GM12878 (cell line): ENCODE measurements at regions not wholly inside any gene's neighbourhood (a gene's known extent, or its start where the extent isn't known, plus 50 kb on each side); places are given as distances from the start of the nearest gene placed in this dataset.

ENCODE experiments used
- ATAC-seq: fragments of 200-7000 bp; cut with Tn5 transposase; 3 replicates; pipeline ENCODE4 v1.9.1; 2020; ENCODE audit warnings: mild to moderate bottlenecking, moderate library complexity
- BruUV-seq: library from RNA; stranded (reverse); fragments of 400-500 nt; replicated peaks from 2 replicates; lab custom pipeline; 2021; lab: Mats Ljungman, UMichigan
- CTCF ChIA-PET: fragments of 300-600 bp; sonication (Branson Sonifier 250); formaldehyde crosslinking; extraction: SDS; loops from one replicate; lab custom pipeline; 2021; ENCODE audit warnings: inconsistent platforms; lab: Yijun Ruan, JAX
- POLR2A ChIA-PET: fragments of 350-600 bp; formaldehyde crosslinking; extraction: SDS; loops from one replicate; lab custom pipeline; 2021; ENCODE audit warnings: inconsistent platforms; lab: Charles Lee
- RAD21 ChIA-PET: fragments of 300-600 bp; sonication (Branson Sonifier 250); formaldehyde crosslinking; loops from one replicate; lab custom pipeline; 2023; ENCODE audit warnings: antibody characterized with exemption; ENCODE audit not compliant: unreplicated experiment; lab: Charles Lee
- SMC1A ChIA-PET: fragments of 300-600 bp; sonication (Branson Sonifier 250); formaldehyde crosslinking; loops from one replicate; lab custom pipeline; 2023; ENCODE audit not compliant: unreplicated experiment, uncharacterized antibody; lab: Charles Lee
- DNase-seq: peaks from one replicate; pipeline ENCODE4 v3.0.0-alpha.2; 2011; ENCODE audit warnings: low read depth, low spot score
- FAIRE-seq: peaks from 3 replicates; lab custom pipeline; 2011; peaks lifted over from hg19 to GRCh38; lab: Jason Lieb, UNC
- H2AFZ ChIP-seq: 2 replicates; pipeline ENCODE4 v1.6.0; 2011; ENCODE audit warnings: low read depth, low read length, control low read depth; ENCODE audit not compliant: control insufficient read depth
- H3K27ac ChIP-seq: 2 replicates; pipeline ENCODE4 v1.5.1; 2011; ENCODE audit warnings: control low read depth; ENCODE audit not compliant: control insufficient read depth, insufficient read depth
- H3K27me3 ChIP-seq, 2 experiments: replicated peaks in 1 of 2; 2 replicates each; pipeline versions ENCODE4 v1.6.0 to v1.6.1; 2011; ENCODE audit warnings: low read length in 1 of 2; ENCODE audit not compliant: control insufficient read depth in 2 of 2, insufficient read depth in 2 of 2
- H3K36me3 ChIP-seq, 2 experiments: 2 replicates each; pipeline ENCODE4 v1.5.1; 2011; ENCODE audit warnings: low read length in 1 of 2; ENCODE audit not compliant: control insufficient read depth in 2 of 2, insufficient read depth in 2 of 2
- H3K4me1 ChIP-seq: 2 replicates; pipeline ENCODE4 v1.6.1; 2011; ENCODE audit warnings: mild to moderate bottlenecking, low read length, moderate library complexity, mixed read lengths; ENCODE audit not compliant: control insufficient read depth, insufficient read depth
- H3K4me2 ChIP-seq: 2 replicates; pipeline ENCODE4 v1.6.0; 2011; ENCODE audit warnings: control low read depth; ENCODE audit not compliant: control insufficient read depth, insufficient read depth
- H3K4me3 ChIP-seq: fragments of 200-600 bp; sonication (generic); 2 replicates; pipeline ENCODE4 v1.5.1; 2016
- H3K79me2 ChIP-seq: 2 replicates; pipeline ENCODE4 v1.6.0; 2011; ENCODE audit warnings: low read length; ENCODE audit not compliant: control insufficient read depth, insufficient read depth
- H3K9ac ChIP-seq: 2 replicates; pipeline ENCODE4 v1.8.0; 2011; ENCODE audit warnings: low read length, control low read depth, mixed read lengths; ENCODE audit not compliant: control insufficient read depth, insufficient read depth
- H3K9me3 ChIP-seq: replicated peaks from 3 replicates; pipeline ENCODE4 v1.5.1; 2011; ENCODE audit warnings: mild to moderate bottlenecking, low read length; ENCODE audit not compliant: control insufficient read depth, insufficient read depth
- H4K20me1 ChIP-seq: 2 replicates; pipeline ENCODE4 v1.6.0; 2011; ENCODE audit not compliant: control insufficient read depth, insufficient read depth
- ASH2L ChIP-seq: fragments of 300-600, 200-600 bp; sonication (generic); IDR thresholded peaks from 2 replicates; pipeline ENCODE4 v1.6.1; 2017; ENCODE audit warnings: low read depth, mild to moderate bottlenecking, borderline replicate concordance
- CHD4 ChIP-seq: fragments of 200-600 bp; sonication (generic); IDR thresholded peaks from 2 replicates; pipeline ENCODE4 v1.6.1; 2016; ENCODE audit warnings: mild to moderate bottlenecking
- HDGF ChIP-seq: fragments of 450-650 bp; IDR thresholded peaks from 2 replicates; pipeline ENCODE4 v1.6.1; 2016; ENCODE audit warnings: antibody characterized with exemption
- KLF5 ChIP-seq: fragments of 450-650 bp; IDR thresholded peaks from 2 replicates; pipeline ENCODE4 v1.6.1; 2014; ENCODE audit warnings: mild to moderate bottlenecking; ENCODE audit not compliant: partially characterized antibody
- NFYA ChIP-seq: IDR thresholded peaks from 2 replicates; pipeline ENCODE4 v1.6.1; 2011; ENCODE audit warnings: low read depth, mild to moderate bottlenecking, low read length, improper control_type of control experiment, borderline replicate concordance
- SMAD5 ChIP-seq: IDR thresholded peaks from 2 replicates; pipeline ENCODE4 v1.6.1; 2016; ENCODE audit warnings: antibody characterized with exemption, low read depth
- ZBED1 ChIP-seq: IDR thresholded peaks from 2 replicates; pipeline ENCODE4 v1.6.1; 2016; ENCODE audit warnings: borderline replicate concordance
- in situ Hi-C: fragments of 300-500 bp; cut with MboI; formaldehyde crosslinking; loops from 9 replicates; pipeline ENCODE4 v1.14.3; 2018; ENCODE audit warnings: mixed read lengths
- intact Hi-C: fragments of 100-400 bp; cut with micrococcal nuclease; formaldehyde crosslinking; loops from one replicate; pipeline ENCODE4 v1.14.2; 2022; ENCODE audit not compliant: unreplicated experiment
- TF ChIP-seq, protein P1 (sequence below): IDR thresholded peaks from 2 replicates; pipeline ENCODE4 v1.6.1; 2011; ENCODE audit warnings: borderline replicate concordance, low read depth, mild to moderate bottlenecking, moderate library complexity, low read length; ENCODE audit not compliant: insufficient read depth, poor library complexity, severe bottlenecking
- TF ChIP-seq, protein P2 (sequence below): fragments of 150-350 bp; IDR thresholded peaks from 2 replicates; pipeline ENCODE4 v1.6.1; 2014; ENCODE audit warnings: mild to moderate bottlenecking, low read depth, low read length
- TF ChIP-seq, protein P3 (sequence below): fragments of 450-650 bp; IDR thresholded peaks from 2 replicates; pipeline ENCODE4 v1.6.1; 2018; ENCODE audit warnings: borderline replicate concordance, mild to moderate bottlenecking; ENCODE audit not compliant: partially characterized antibody

DNA sequence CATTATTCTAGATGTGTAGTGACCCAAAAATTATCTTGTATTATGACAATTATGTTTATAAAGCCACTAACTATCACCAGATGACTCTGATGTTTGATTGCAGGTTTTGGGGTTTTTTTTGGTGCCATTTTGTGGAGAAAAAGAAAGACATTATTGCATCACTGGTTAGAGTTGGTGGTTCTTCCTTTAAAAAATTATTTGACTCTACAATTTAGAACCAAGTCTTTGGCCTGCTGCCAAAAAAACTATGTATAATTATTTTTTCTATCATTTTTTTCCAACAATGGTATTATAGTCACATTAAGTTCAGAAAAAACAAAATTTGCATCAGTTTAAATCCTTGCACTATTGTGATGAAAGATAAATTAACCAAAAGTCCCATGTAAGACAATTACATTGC, 258.6 kb upstream of the GRM7 start:
- intact Hi-C loops, result no loop called here
- no peak overlapping the region for H3K4me2 ChIP-seq
- BruUV-seq, result no TSS peak
- POLR2A ChIA-PET, result no interaction called here
- no peaks in the 10 kb centered on the region; the same call in 2 of the 3 replicates for H3K9me3 ChIP-seq
- no peaks in the 10 kb centered on the region for H3K36me3 ChIP-seq
- no peaks in the 10 kb centered on the region for H3K4me1 ChIP-seq
- in situ Hi-C loops, result no loop called here
- no peak overlapping the region for H2AFZ ChIP-seq
- no peak overlapping the region for H3K27ac ChIP-seq
- no peaks in the 10 kb centered on the region for H3K79me2 ChIP-seq
- no peak overlapping the region for H3K4me3 ChIP-seq
- no peaks in the 10 kb centered on the region for H4K20me1 ChIP-seq
- RAD21 ChIA-PET, result no interaction called here
- no peak overlapping the region for H3K9ac ChIP-seq
- CTCF ChIA-PET, result no interaction called here
- TF ChIP-seq, protein P1, sequence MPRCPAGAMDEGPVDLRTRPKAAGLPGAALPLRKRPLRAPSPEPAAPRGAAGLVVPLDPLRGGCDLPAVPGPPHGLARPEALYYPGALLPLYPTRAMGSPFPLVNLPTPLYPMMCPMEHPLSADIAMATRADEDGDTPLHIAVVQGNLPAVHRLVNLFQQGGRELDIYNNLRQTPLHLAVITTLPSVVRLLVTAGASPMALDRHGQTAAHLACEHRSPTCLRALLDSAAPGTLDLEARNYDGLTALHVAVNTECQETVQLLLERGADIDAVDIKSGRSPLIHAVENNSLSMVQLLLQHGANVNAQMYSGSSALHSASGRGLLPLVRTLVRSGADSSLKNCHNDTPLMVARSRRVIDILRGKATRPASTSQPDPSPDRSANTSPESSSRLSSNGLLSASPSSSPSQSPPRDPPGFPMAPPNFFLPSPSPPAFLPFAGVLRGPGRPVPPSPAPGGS, result no peak
- no peak for TF ChIP-seq KLF5
- TF ChIP-seq CHD4, result no peak
- no peak for TF ChIP-seq HDGF
- TF ChIP-seq SMAD5, result no peak
- TF ChIP-seq, protein P2, sequence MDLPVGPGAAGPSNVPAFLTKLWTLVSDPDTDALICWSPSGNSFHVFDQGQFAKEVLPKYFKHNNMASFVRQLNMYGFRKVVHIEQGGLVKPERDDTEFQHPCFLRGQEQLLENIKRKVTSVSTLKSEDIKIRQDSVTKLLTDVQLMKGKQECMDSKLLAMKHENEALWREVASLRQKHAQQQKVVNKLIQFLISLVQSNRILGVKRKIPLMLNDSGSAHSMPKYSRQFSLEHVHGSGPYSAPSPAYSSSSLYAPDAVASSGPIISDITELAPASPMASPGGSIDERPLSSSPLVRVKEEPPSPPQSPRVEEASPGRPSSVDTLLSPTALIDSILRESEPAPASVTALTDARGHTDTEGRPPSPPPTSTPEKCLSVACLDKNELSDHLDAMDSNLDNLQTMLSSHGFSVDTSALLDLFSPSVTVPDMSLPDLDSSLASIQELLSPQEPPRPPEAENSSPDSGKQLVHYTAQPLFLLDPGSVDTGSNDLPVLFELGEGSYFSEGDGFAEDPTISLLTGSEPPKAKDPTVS, result no peak
- TF ChIP-seq ZBED1, result no peak
- no peak for TF ChIP-seq ASH2L
- no peak for TF ChIP-seq NFYA
- TF ChIP-seq, protein P3, sequence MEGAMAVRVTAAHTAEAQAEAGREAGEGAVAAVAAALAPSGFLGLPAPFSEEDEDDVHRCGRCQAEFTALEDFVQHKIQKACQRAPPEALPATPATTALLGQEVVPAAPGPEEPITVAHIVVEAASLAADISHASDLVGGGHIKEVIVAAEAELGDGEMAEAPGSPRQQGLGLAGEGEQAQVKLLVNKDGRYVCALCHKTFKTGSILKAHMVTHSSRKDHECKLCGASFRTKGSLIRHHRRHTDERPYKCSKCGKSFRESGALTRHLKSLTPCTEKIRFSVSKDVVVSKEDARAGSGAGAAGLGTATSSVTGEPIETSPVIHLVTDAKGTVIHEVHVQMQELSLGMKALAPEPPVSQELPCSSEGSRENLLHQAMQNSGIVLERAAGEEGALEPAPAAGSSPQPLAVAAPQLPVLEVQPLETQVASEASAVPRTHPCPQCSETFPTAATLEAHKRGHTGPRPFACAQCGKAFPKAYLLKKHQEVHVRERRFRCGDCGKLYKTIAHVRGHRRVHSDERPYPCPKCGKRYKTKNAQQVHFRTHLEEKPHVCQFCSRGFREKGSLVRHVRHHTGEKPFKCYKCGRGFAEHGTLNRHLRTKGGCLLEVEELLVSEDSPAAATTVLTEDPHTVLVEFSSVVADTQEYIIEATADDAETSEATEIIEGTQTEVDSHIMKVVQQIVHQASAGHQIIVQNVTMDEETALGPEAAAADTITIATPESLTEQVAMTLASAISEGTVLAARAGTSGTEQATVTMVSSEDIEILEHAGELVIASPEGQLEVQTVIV, result no peak
- H3K27me3 ChIP-seq, result no peaks in the 10 kb centered on the region
- DNase-seq, result no peak
- ATAC-seq, result no peak
- FAIRE-seq, result no peak
- SMC1A ChIA-PET, result no interaction called here
